ENCODE measurements at regions not wholly inside any gene's neighbourhood (a gene's known extent, or its start where the extent isn't known, plus 50 kb on each side); places are given as distances from the start of the nearest gene placed in this dataset.
"Not testable (repeated sequence)": the region's sequence is repeated elsewhere in the genome, so short reads cannot be mapped to it uniquely, and the experiment has no call there.

DNA sequence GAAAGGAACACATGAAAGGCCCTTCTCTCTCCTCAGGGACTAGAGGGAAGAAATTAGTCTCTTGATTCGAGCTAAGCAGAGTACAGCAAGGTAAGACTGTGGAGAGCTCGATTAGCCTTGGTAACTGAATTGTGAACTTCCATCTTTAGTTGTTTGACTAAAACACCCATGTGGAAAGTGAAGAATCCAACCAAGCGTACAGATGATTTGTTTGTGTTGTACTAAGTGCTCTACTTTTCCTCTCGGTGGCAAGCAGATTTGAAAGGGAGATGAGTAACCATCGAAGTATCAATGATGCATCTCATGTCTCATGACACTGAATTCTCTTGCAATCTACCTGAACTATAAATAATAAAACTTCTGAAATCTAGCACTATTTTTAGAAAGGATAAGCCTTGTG lies 80.7 kb downstream of the FZD1 start:
- H3K36me3 Mint-ChIP-seq (ENCODE audit: low read depth), result no peaks in the 10 kb centered on the region
- no peak for DNase-seq
- ChIA-PET POLR2A (no interaction called here), CTCF (no interaction called here)
- no peaks in the 10 kb centered on the region for H3K27me3 Mint-ChIP-seq
- H3K27ac Mint-ChIP-seq, result no peak overlapping the region
- no peaks in the 10 kb centered on the region for H3K4me1 Mint-ChIP-seq
- no peak overlapping the region for H3K4me3 Mint-ChIP-seq
- H3K9me3 Mint-ChIP-seq, result no peaks in the 10 kb centered on the region

- Mint-ChIP-seq H3K4me3 (no peak overlapping the region), H3K36me3 (ENCODE audit: low read depth) (no peaks in the 10 kb centered on the region), H3K27ac (no peak overlapping the region), H3K27me3 (no peaks in the 10 kb centered on the region), H3K4me1 (no peaks in the 10 kb centered on the region), H3K9me3 (no peaks in the 10 kb centered on the region)
- CTCF ChIA-PET, result no interaction called here
- no peak for DNase-seq
- POLR2A ChIA-PET, result no interaction called here
Measured at GRCh38 chr7:91345449-91345848, 81.2 kb downstream of the FZD1 start.

- H3K36me3 Mint-ChIP-seq (ENCODE audit: low read depth), result no peaks in the 10 kb centered on the region
- H3K4me1 Mint-ChIP-seq, result no peaks in the 10 kb centered on the region
- POLR2A ChIA-PET, result no interaction called here
- H3K4me3 Mint-ChIP-seq, result no peak overlapping the region
- H3K27ac Mint-ChIP-seq, result no peak overlapping the region
- DNase-seq, result no peak
- H3K27me3 Mint-ChIP-seq, result no peaks in the 10 kb centered on the region
- H3K9me3 Mint-ChIP-seq, result no peaks in the 10 kb centered on the region
- CTCF ChIA-PET, result no interaction called here
Measured at GRCh38 chr7:91346426-91346825, 82.2 kb downstream of the FZD1 start.

- H3K36me3 Mint-ChIP-seq (ENCODE audit: low read depth), result no peaks in the 10 kb centered on the region
- H3K27me3 Mint-ChIP-seq, result no peaks in the 10 kb centered on the region
- ChIA-PET CTCF (no interaction called here), POLR2A (no interaction called here)
- H3K4me1 Mint-ChIP-seq, result no peaks in the 10 kb centered on the region
- no peak for DNase-seq
- no peaks in the 10 kb centered on the region for H3K9me3 Mint-ChIP-seq
- H3K27ac Mint-ChIP-seq, result no peak overlapping the region
- H3K4me3 Mint-ChIP-seq, result no peak overlapping the region
Measured at GRCh38 chr7:91347290-91347689, 83.1 kb downstream of the FZD1 start.

DNA sequence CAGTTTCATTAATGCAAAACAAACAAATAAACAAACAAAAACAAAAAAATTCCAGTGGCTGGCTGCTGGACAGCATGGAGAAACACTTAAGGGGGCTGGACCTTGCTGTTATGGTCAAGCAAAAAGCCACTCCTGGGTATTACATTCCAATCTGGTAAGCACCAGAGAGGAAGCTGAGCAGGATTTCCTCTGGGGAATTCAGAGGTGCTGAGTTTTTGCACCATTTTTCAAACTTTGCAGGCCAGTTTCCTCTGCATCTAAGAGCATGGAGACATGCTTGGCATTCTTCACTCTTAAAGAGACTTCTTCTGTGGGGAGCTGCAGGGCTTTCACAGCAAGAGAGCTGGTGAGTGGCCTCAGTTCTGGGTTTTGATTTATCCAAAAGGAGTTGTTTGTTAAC lies 84.5 kb downstream of the FZD1 start:
- no peak for DNase-seq
- no peaks in the 10 kb centered on the region for H3K9me3 Mint-ChIP-seq
- no peaks in the 10 kb centered on the region for H3K4me1 Mint-ChIP-seq
- H3K36me3 Mint-ChIP-seq (ENCODE audit: low read depth), result no peaks in the 10 kb centered on the region
- H3K4me3 Mint-ChIP-seq, result no peak overlapping the region
- ChIA-PET POLR2A (no interaction called here), CTCF (no interaction called here)
- no peak overlapping the region for H3K27ac Mint-ChIP-seq
- H3K27me3 Mint-ChIP-seq, result no peaks in the 10 kb centered on the region

DNA sequence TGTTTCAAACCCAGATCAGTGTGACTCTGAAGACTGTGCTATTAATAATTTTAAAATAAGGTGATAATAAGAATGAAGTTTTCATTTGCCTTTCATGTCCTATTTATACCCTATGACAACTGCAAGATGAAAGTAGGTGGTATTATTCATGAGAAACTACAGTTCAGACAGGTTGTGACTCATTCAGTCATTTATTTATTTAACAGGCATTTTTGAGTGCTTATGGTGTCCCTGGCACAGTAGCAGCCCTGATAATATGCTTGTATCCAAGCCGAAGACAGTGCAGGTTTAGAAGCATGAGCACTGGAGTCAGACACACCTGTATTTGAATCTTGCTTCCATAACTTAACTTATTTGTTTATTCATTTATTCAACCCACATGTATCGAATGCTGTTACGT lies 87.1 kb downstream of the FZD1 start:
- H3K36me3 Mint-ChIP-seq (ENCODE audit: low read depth), result no peaks in the 10 kb centered on the region
- no peak for DNase-seq
- H3K9me3 Mint-ChIP-seq, result no peaks in the 10 kb centered on the region
- POLR2A ChIA-PET, result no interaction called here
- no peak overlapping the region for H3K27ac Mint-ChIP-seq
- H3K27me3 Mint-ChIP-seq, result no peaks in the 10 kb centered on the region
- H3K4me1 Mint-ChIP-seq, result no peaks in the 10 kb centered on the region
- CTCF ChIA-PET, result no interaction called here
- no peak overlapping the region for H3K4me3 Mint-ChIP-seq

DNA sequence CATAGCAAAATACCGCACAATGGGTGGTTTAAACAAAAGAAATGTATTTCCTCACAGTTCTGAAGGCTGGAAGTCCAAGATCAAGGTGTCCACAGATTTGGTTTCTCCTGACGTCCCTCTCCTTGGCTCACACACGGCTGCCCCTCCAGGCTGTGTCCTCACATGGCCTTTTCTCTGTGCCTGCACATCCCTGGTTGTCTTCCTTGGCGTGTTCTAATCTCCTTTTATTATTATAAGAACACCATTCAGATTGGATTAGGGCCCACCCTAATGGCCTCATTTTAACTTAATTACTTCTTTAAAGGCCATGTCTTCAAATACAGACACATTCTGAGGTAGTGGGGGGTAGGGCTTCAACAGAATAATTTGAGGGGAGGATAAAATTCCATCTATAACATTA lies 87.9 kb downstream of the FZD1 start:
- CTCF ChIA-PET, result no interaction called here
- H3K27ac Mint-ChIP-seq, result no peak overlapping the region
- H3K9me3 Mint-ChIP-seq, result no peaks in the 10 kb centered on the region
- H3K36me3 Mint-ChIP-seq (ENCODE audit: low read depth), result no peaks in the 10 kb centered on the region
- no peak for DNase-seq
- H3K4me1 Mint-ChIP-seq, result no peaks in the 10 kb centered on the region
- POLR2A ChIA-PET, result no interaction called here
- H3K4me3 Mint-ChIP-seq, result no peak overlapping the region
- H3K27me3 Mint-ChIP-seq, result no peaks in the 10 kb centered on the region

DNA sequence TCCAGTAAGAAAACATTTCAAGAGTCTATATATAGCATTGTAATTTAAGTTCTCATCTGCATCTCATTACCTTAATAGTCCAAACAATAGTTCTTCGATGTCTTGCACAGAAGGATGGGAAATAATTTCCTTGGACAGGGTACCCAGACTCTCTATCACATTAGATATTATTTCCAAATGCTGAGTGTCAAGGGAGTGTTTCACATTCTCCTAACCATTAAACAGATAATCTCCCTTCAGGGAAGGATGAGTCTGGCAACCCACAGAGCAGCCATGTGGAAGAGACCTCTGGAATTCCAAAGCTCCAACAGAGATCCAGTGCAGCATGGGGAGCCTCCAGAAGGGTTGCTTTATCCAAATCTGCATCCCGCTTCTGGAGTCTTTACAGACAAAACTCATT lies 89.6 kb downstream of the FZD1 start:
- CTCF ChIA-PET, result no interaction called here
- H3K27ac Mint-ChIP-seq, result no peak overlapping the region

DNA sequence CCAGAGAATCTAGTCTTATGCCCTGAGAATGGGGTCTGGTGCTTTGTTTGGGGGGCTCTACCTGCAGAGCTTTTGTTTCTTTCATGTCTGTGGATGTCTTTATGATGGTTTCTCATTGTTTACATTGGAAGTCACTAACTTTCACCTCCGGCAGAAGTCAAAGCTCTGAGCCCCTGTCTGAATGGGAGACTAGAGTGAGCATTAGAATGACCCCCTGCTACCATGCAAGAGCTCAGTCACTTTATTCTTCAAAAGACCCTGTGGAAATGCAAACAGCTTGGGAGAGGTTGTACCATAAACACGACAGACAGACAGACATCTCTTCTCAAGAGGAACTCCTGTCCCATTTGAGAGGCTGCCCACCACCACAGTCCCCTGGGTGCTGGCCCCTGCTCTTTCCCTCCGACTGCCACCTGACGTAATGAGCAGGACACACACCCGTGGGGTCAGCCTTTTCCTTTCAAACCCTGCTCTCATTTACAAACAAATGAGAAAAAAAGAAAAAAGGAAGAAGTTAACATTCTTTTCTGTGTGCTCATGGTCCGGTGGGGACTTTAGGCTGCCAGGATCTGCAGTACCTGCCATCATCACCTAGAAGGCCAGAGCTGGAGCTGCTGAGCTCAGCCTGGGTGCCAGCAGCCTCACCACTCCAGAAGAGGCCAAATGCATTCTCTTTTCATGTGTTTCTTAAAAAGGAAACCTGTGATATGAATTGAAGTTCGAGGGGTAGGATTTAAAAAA lies 91.6 kb downstream of the FZD1 start:
- Mint-ChIP-seq H3K27ac (no peak overlapping the region), H3K9me3 (no peaks in the 10 kb centered on the region), H3K36me3 (ENCODE audit: low read depth) (no peaks in the 10 kb centered on the region), H3K4me1 (no peaks in the 10 kb centered on the region), H3K27me3 (no peaks in the 10 kb centered on the region), H3K4me3 (no peak overlapping the region)
- DNase-seq, result no peak
- ChIA-PET POLR2A (no interaction called here), CTCF (no interaction called here)

More for the DNA sequence above, 89.6 kb downstream of the FZD1 start:
- Mint-ChIP-seq H3K27me3 (no peaks in the 10 kb centered on the region), H3K9me3 (no peaks in the 10 kb centered on the region), H3K36me3 (ENCODE audit: low read depth) (no peaks in the 10 kb centered on the region), H3K4me3 (no peak overlapping the region), H3K4me1 (no peaks in the 10 kb centered on the region)
- POLR2A ChIA-PET, result no interaction called here
- no peak for DNase-seq

- Mint-ChIP-seq H3K4me3 (no peak overlapping the region), H3K27me3 (no peaks in the 10 kb centered on the region), H3K27ac (no peak overlapping the region), H3K4me1 (no peaks in the 10 kb centered on the region), H3K36me3 (ENCODE audit: low read depth) (no peaks in the 10 kb centered on the region), H3K9me3 (no peaks in the 10 kb centered on the region)
- no peak for DNase-seq
- ChIA-PET POLR2A (no interaction called here), CTCF (no interaction called here)
Measured at GRCh38 chr7:91356915-91357314, 92.7 kb downstream of the FZD1 start.

GRCh38 chr7:91357379-91357778 lies 93.1 kb downstream of the FZD1 start:
- no peak for DNase-seq
- CTCF ChIA-PET, result no interaction called here
- Mint-ChIP-seq H3K36me3 (ENCODE audit: low read depth) (no peaks in the 10 kb centered on the region), H3K4me3 (no peak overlapping the region), H3K27me3 (no peaks in the 10 kb centered on the region), H3K27ac (no peak overlapping the region), H3K4me1 (no peaks in the 10 kb centered on the region), H3K9me3 (no peaks in the 10 kb centered on the region)
- POLR2A ChIA-PET, result no interaction called here

DNA sequence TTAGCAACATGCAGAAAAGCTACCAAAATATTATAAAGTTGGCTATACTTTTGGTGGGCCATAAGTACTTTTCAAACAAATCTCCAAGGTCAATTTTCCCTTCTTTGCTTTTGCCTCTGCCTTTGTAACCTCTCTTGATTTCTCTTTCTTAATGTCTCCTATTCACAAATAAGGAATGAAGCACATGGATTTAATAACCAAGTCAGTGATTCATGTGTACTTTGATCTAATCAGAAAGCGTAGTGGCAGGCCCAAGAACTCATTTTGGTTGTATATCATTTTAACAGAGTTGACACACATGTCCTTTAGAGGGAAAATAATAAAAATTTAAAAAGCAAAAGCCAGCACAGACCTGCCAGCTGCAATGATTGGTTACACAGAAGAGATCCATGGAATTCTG lies 93.7 kb downstream of the FZD1 start:
- Mint-ChIP-seq H3K9me3 (no peaks in the 10 kb centered on the region), H3K4me1 (no peaks in the 10 kb centered on the region), H3K36me3 (ENCODE audit: low read depth) (no peaks in the 10 kb centered on the region), H3K27ac (no peak overlapping the region), H3K27me3 (no peaks in the 10 kb centered on the region), H3K4me3 (no peak overlapping the region)
- POLR2A ChIA-PET, result no interaction called here
- CTCF ChIA-PET, result no interaction called here
- no peak for DNase-seq

DNA sequence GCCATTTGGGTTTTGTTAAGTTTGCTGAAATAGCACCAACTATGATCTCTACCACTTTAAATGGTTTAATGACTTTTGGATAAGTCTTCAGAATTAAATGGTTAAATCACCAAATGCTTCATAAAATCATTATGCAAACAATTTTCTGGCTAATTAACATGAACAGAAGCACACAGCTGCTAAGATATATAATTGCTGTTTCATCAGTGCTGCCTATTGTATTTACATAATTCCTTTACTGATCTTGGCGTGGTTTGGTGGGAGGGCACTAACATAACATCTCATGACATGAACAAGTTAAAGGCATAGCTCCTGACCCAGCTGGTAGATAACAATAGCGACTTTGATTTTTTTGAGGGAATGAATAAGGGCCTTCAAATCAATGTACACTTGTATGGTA lies 94.1 kb downstream of the FZD1 start:
- H3K27me3 Mint-ChIP-seq, result no peaks in the 10 kb centered on the region
- no peaks in the 10 kb centered on the region for H3K4me1 Mint-ChIP-seq
- ChIA-PET CTCF (no interaction called here), POLR2A (interaction anchor here (0.6 kb wide), 1 partner anchor 88 kb away, joined by 3 read pairs; no protein-coding TSS in a partner anchor)
- H3K4me3 Mint-ChIP-seq, result no peak overlapping the region
- no peak overlapping the region for H3K27ac Mint-ChIP-seq
- H3K9me3 Mint-ChIP-seq, result no peaks in the 10 kb centered on the region
- H3K36me3 Mint-ChIP-seq (ENCODE audit: low read depth), result no peaks in the 10 kb centered on the region
- no peak for DNase-seq

DNA sequence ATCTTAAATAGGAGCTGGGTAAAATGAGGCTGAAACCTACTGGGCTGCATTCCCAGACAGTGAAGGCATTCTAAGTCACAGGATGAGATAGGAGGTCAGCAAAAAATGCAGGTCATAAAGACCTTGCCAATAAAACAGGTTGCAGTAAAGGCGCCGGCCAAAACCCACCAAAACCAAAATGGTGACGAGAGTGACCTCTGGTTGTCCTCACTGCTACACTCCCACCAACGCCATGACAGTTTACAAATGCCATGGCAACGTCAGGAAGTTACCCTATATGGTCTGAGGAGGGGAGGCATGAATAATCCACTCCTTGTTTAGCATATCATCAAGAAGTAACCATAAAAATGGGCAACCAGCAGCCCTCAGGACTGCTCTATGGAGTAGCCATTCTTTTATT lies 100.9 kb downstream of the FZD1 start:
- H3K27me3 Mint-ChIP-seq; DNase-seq; H3K27ac Mint-ChIP-seq; H3K9me3 Mint-ChIP-seq; CTCF ChIA-PET; H3K36me3 Mint-ChIP-seq (ENCODE audit: low read depth); H3K4me3 Mint-ChIP-seq; H3K4me1 Mint-ChIP-seq; POLR2A ChIA-PET: not testable (repeated sequence)
